ENCODE measurements at regions not wholly inside any gene's neighbourhood (a gene's known extent, or its start where the extent isn't known, plus 50 kb on each side); places are given as distances from the start of the nearest gene placed in this dataset.

DNA sequence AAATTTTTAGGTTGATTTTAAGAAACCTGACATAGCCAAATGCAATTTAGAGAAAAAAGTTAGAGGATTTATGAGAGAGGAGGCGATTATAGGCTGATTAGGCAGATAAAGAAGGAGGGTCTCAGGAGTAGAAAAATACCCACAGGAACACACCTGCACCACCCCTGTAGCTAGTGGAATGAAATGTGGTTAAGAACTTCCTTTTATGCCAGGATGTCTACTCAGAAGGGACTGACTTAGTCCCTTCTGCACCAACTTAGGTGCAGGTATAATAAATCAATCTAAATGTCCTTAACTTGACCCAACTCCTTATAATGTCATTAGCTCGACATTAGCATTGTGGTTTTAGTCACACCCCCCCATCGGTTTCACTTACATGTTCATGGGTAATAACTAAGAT, 1274.5 kb upstream of the TMEFF2 start:
- 88 to 100% methylated on average over 1 to 3 of the region's 3 CpGs for WGBS, 2 experiments (ENCODE audit: extremely low coverage in 1 of 2, insufficient coverage in 1 of 2, insufficient read length in 1 of 2, insufficient replicate concordance in 2 of 2, low coverage in 1 of 2, low lambda C conversion rate in 2 of 2, missing lambda C conversion rate in 1 of 2)
- TF ChIP-seq EGR1 (IDR thresholded peaks at IDR 0.05; ENCODE audit: borderline replicate concordance, low read depth, low read length) (no peak), SUZ12 (IDR thresholded peaks at IDR 0.05; ENCODE audit: low read length) (no peak), JUN (IDR thresholded peaks at IDR 0.05; ENCODE audit: low read depth, low read length) (no peak), SP2 (IDR thresholded peaks at IDR 0.05; ENCODE audit: low read length) (no peak), BRCA1 (IDR thresholded peaks at IDR 0.05; ENCODE audit: low read depth, low read length) (no peak), HDAC2 (IDR thresholded peaks at IDR 0.05; ENCODE audit: borderline replicate concordance in 1 of 2, low read depth in 2 of 2, low read length in 2 of 2) (no peak), TBP (IDR thresholded peaks at IDR 0.05; ENCODE audit: low read depth, low read length) (no peak), RAD21 (IDR thresholded peaks at IDR 0.05 in 1 of 2, conservative IDR thresholded peaks at IDR 0.05 in 1 of 2; ENCODE audit: low read depth in 2 of 2, low read length in 2 of 2) (no peak)
- TF ChIP-seq, protein P1, sequence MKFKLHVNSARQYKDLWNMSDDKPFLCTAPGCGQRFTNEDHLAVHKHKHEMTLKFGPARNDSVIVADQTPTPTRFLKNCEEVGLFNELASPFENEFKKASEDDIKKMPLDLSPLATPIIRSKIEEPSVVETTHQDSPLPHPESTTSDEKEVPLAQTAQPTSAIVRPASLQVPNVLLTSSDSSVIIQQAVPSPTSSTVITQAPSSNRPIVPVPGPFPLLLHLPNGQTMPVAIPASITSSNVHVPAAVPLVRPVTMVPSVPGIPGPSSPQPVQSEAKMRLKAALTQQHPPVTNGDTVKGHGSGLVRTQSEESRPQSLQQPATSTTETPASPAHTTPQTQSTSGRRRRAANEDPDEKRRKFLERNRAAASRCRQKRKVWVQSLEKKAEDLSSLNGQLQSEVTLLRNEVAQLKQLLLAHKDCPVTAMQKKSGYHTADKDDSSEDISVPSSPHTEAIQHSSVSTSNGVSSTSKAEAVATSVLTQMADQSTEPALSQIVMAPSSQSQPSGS (IDR thresholded peaks at IDR 0.05; ENCODE audit: low read length), result no peak
- TF ChIP-seq, protein P2, sequence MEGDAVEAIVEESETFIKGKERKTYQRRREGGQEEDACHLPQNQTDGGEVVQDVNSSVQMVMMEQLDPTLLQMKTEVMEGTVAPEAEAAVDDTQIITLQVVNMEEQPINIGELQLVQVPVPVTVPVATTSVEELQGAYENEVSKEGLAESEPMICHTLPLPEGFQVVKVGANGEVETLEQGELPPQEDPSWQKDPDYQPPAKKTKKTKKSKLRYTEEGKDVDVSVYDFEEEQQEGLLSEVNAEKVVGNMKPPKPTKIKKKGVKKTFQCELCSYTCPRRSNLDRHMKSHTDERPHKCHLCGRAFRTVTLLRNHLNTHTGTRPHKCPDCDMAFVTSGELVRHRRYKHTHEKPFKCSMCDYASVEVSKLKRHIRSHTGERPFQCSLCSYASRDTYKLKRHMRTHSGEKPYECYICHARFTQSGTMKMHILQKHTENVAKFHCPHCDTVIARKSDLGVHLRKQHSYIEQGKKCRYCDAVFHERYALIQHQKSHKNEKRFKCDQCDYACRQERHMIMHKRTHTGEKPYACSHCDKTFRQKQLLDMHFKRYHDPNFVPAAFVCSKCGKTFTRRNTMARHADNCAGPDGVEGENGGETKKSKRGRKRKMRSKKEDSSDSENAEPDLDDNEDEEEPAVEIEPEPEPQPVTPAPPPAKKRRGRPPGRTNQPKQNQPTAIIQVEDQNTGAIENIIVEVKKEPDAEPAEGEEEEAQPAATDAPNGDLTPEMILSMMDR (IDR thresholded peaks at IDR 0.05; ENCODE audit: control extremely low read depth in 1 of 3, insufficient read depth in 1 of 3, low read depth in 1 of 3, low read length in 3 of 3), result no peak

More for the DNA sequence above, 1274.5 kb upstream of the TMEFF2 start:
- Histone ChIP-seq H3K56ac (replicated peaks; ENCODE audit: insufficient read length, low read depth, low read length) (no peak overlapping the region), H2BK20ac (ENCODE audit: low read length) (no peak overlapping the region), H3K9ac (replicated peaks in 1 of 4; ENCODE audit: extremely low read depth in 1 of 4, low read depth in 3 of 4, low read length in 3 of 4) (no peak overlapping the region), H3K23me2 (ENCODE audit: low read depth, low read length) (no peaks in the 10 kb centered on the region), H2BK5ac (ENCODE audit: low read depth, low read length) (no peak overlapping the region), H3K9me3 (ENCODE audit: insufficient read depth in 2 of 2, low read depth in 1 of 2, low read length in 1 of 2) (no peaks in the 10 kb centered on the region), H3K27me3 (replicated peaks in 1 of 4; ENCODE audit: control insufficient read depth in 3 of 4, extremely low read depth in 1 of 4, insufficient read depth in 3 of 4, low read length in 3 of 4) (no peaks in the 10 kb centered on the region), H4K5ac (ENCODE audit: insufficient read length, low read depth, low read length) (no peak overlapping the region), H2BK15ac (ENCODE audit: low read length) (no peak overlapping the region), H2BK120ac (replicated peaks; ENCODE audit: low read depth, low read length) (no peak overlapping the region), H3K79me2 (ENCODE audit: control insufficient read depth in 1 of 2, insufficient read depth in 2 of 2, low read length in 2 of 2) (no peaks in the 10 kb centered on the region), H2AK5ac (ENCODE audit: low read depth, low read length) (no peak overlapping the region), H2AFZ (ENCODE audit: low read length) (no peak overlapping the region), H3K14ac (ENCODE audit: insufficient read length) (no peak overlapping the region), H3K27ac (ENCODE audit: low read depth, low read length) (no peak overlapping the region), H4K91ac (replicated peaks; ENCODE audit: insufficient read length, low read length) (no peak overlapping the region), H3K79me1 (ENCODE audit: low read depth, low read length) (no peaks in the 10 kb centered on the region), H3K4ac (replicated peaks; ENCODE audit: insufficient read length, low read depth, low read length) (no peak overlapping the region), H3K4me3 (ENCODE audit: extremely low read depth in 1 of 4, insufficient read depth in 2 of 4, low read depth in 3 of 4, low read length in 4 of 4) (no peak overlapping the region), H3K18ac (ENCODE audit: extremely low read depth, low read length) (no peak overlapping the region), H3K4me1 (replicated peaks in 1 of 4; ENCODE audit: control insufficient read depth in 3 of 4, insufficient read depth in 4 of 4, low read length in 3 of 4) (no peaks in the 10 kb centered on the region), H4K8ac (ENCODE audit: extremely low read depth, insufficient read depth, low read length) (no peak overlapping the region), H3K4me2 (ENCODE audit: insufficient read depth in 1 of 2, low read depth in 2 of 2, low read length in 2 of 2) (no peak overlapping the region), H2BK12ac (ENCODE audit: low read depth, low read length) (no peak overlapping the region), H3K36me3 (ENCODE audit: control insufficient read depth in 2 of 4, insufficient read depth in 4 of 4, low read length in 3 of 4) (no peaks in the 10 kb centered on the region), H3K23ac (ENCODE audit: insufficient read length) (no peak overlapping the region), H4K20me1 (replicated peaks in 1 of 2; ENCODE audit: control insufficient read depth in 1 of 2, insufficient read depth in 2 of 2, low read length in 2 of 2) (no peaks in the 10 kb centered on the region)
- FAIRE-seq (no peak), DNase-seq (ENCODE audit: low read depth in 1 of 2, low spot score in 2 of 2) (no peak)
- POLR2A ChIA-PET (ENCODE audit: partially characterized antibody), result no interaction called here
- CTCF ChIA-PET (ENCODE audit: partially characterized antibody), result no interaction called here
